ENCODE measurements at regions not wholly inside any gene's neighbourhood (a gene's known extent, or its start where the extent isn't known, plus 50 kb on each side); places are given as distances from the start of the nearest gene placed in this dataset.

- Histone ChIP-seq H3K9me3 (ENCODE audit: control insufficient read depth, insufficient read depth, low read depth, low read length) (no peaks in the 10 kb centered on the region), H3K4me3 (ENCODE audit: low read depth, low read length) (no peak overlapping the region), H3K4me1 (ENCODE audit: control insufficient read depth, insufficient read depth, low read length) (no peaks in the 10 kb centered on the region), H3K36me3 (ENCODE audit: control insufficient read depth in 2 of 2, insufficient read depth in 1 of 2, low read length in 2 of 2) (no peaks in the 10 kb centered on the region), H3K27ac (ENCODE audit: extremely low read depth, low read depth, low read length) (no peak overlapping the region)
- CTCF ChIA-PET, result interaction anchor here (1.0 kb wide), 1 partner anchor 76 kb away, joined by 3 read pairs; the partner anchor contains the start of gene EPC2
- TF ChIP-seq ZBTB6 (tag by site-specific recombination; IDR thresholded peaks at IDR 0.05) (no peak), KLF16 (tag by site-specific recombination; IDR thresholded peaks at IDR 0.05) (no peak), ZNF529 (tag by site-specific recombination; IDR thresholded peaks at IDR 0.05; ENCODE audit: insufficient replicate concordance) (no peak)
- POLR2A ChIA-PET, result no interaction called here
Observed at GRCh38 chr2:148567716-148568115, 76.8 kb upstream of the EPC2 start.

GRCh38 chr2:148568597-148568996, 76.0 kb upstream of the EPC2 start:
- no peaks in the 10 kb centered on the region for H3K9me3 ChIP-seq (ENCODE audit: control insufficient read depth, insufficient read depth, low read depth, low read length)
- H3K4me3 ChIP-seq (ENCODE audit: low read depth, low read length), result no peak overlapping the region
- CTCF ChIA-PET, result interaction anchor here (0.6 kb wide), 1 partner anchor 78 kb away, joined by 3 read pairs; no protein-coding TSS in a partner anchor
- POLR2A ChIA-PET, result no interaction called here
- H3K4me1 ChIP-seq (ENCODE audit: control insufficient read depth, insufficient read depth, low read length), result no peaks in the 10 kb centered on the region
- H3K36me3 ChIP-seq (ENCODE audit: control insufficient read depth in 2 of 2, insufficient read depth in 1 of 2, low read length in 2 of 2), result no peaks in the 10 kb centered on the region
- TF ChIP-seq ZXDB (tag by site-specific recombination; IDR thresholded peaks at IDR 0.05) (no peak), ZNF785 (tag by site-specific recombination; IDR thresholded peaks at IDR 0.05) (no peak), PRDM2 (tag by site-specific recombination; IDR thresholded peaks at IDR 0.05; ENCODE audit: borderline replicate concordance) (no peak), SETDB1 (IDR thresholded peaks at IDR 0.05; ENCODE audit: insufficient read length, low read length) (no peak), PRDM1 (tag by site-specific recombination; IDR thresholded peaks at IDR 0.05) (no peak), ZNF146 (tag by site-specific recombination; IDR thresholded peaks at IDR 0.05) (no peak), ZBTB48 (tag by site-specific recombination; IDR thresholded peaks at IDR 0.05) (no peak), BCL11A (tag by site-specific recombination; IDR thresholded peaks at IDR 0.05; ENCODE audit: low read depth) (no peak)
- H3K27ac ChIP-seq (ENCODE audit: extremely low read depth, low read depth, low read length), result no peak overlapping the region

- H3K9me3 ChIP-seq (ENCODE audit: control insufficient read depth, insufficient read depth, low read depth, low read length), result no peaks in the 10 kb centered on the region
- no peaks in the 10 kb centered on the region for H3K36me3 ChIP-seq (ENCODE audit: control insufficient read depth in 2 of 2, insufficient read depth in 1 of 2, low read length in 2 of 2)
- CTCF ChIA-PET, result no interaction called here
- no peaks in the 10 kb centered on the region for H3K4me1 ChIP-seq (ENCODE audit: control insufficient read depth, insufficient read depth, low read length)
- TF ChIP-seq ZNF26 (tag by site-specific recombination; IDR thresholded peaks at IDR 0.05), result no peak
- TF ChIP-seq ZNF302 (tag by site-specific recombination; IDR thresholded peaks at IDR 0.05; ENCODE audit: low read depth), result no peak
- no peak for TF ChIP-seq ZNF623 (tag by site-specific recombination; IDR thresholded peaks at IDR 0.05)
- no peak for TF ChIP-seq OSR2 (tag by site-specific recombination; IDR thresholded peaks at IDR 0.05)
- TF ChIP-seq ZFHX2 (tag by site-specific recombination; conservative IDR thresholded peaks at IDR 0.05), result no peak
- TF ChIP-seq ZBTB49 (tag by site-specific recombination; IDR thresholded peaks at IDR 0.05; ENCODE audit: low read depth), result no peak
- TF ChIP-seq ZNF169 (tag by site-specific recombination; IDR thresholded peaks at IDR 0.05), result no peak
- no peak for TF ChIP-seq ZNF701 (tag by site-specific recombination; IDR thresholded peaks at IDR 0.05)
- no peak for TF ChIP-seq ZNF391 (tag by site-specific recombination; IDR thresholded peaks at IDR 0.05; ENCODE audit: borderline replicate concordance, low read depth)
- no peak overlapping the region for H3K27ac ChIP-seq (ENCODE audit: extremely low read depth, low read depth, low read length)
- POLR2A ChIA-PET, result no interaction called here
- H3K4me3 ChIP-seq (ENCODE audit: low read depth, low read length), result no peak overlapping the region
Observed at GRCh38 chr2:148569221-148569620, 75.3 kb upstream of the EPC2 start.

Measured in HEK293 (cell line).